ENCODE measurements at regions not wholly inside any gene's neighbourhood (a gene's known extent, or its start where the extent isn't known, plus 50 kb on each side); places are given as distances from the start of the nearest gene placed in this dataset.
A peak's percentile ranks its signal among the peaks of the same experiment; 100 is the strongest.

GRCh38 chr6:168217216-168217879 is 102.2 kb downstream of the DACT2 start:
- TF ChIP-seq CTCF (IDR thresholded peaks at IDR 0.05), result no peak
- ATAC-seq (ENCODE audit: low FRiP score), result no peak
- DNase-seq (ENCODE audit: low spot score), result peak; percentile 16

- DNase-seq (ENCODE audit: low spot score), result peak; percentile 9
- no peak for ATAC-seq (ENCODE audit: low FRiP score)
- TF ChIP-seq CTCF (IDR thresholded peaks at IDR 0.05), result no peak
Observed at GRCh38 chr6:168216751-168217191, 102.8 kb downstream of the DACT2 start.

- no peak for TF ChIP-seq CTCF (IDR thresholded peaks at IDR 0.05)
- no peak for DNase-seq (ENCODE audit: low spot score)
- no peak for ATAC-seq (ENCODE audit: low FRiP score)
Observed at GRCh38 chr6:168216117-168216516, 103.5 kb downstream of the DACT2 start.

- no peak for TF ChIP-seq CTCF (IDR thresholded peaks at IDR 0.05)
- ATAC-seq (ENCODE audit: low FRiP score), result no peak
- no peak for DNase-seq (ENCODE audit: low spot score)
Observed at GRCh38 chr6:168215121-168215808, 104.3 kb downstream of the DACT2 start.

- ATAC-seq (ENCODE audit: low FRiP score) (no peak), DNase-seq (ENCODE audit: low spot score) (no peak)
- TF ChIP-seq CTCF (IDR thresholded peaks at IDR 0.05), result no peak
Observed at GRCh38 chr6:168214586-168215104, 104.9 kb downstream of the DACT2 start.

GRCh38 chr6:168213121-168213524 is 106.5 kb downstream of the DACT2 start:
- DNase-seq (ENCODE audit: low spot score) (no peak), ATAC-seq (ENCODE audit: low FRiP score) (no peak)
- TF ChIP-seq CTCF (IDR thresholded peaks at IDR 0.05), result no peak

GRCh38 chr6:168212362-168212761 is 107.2 kb downstream of the DACT2 start:
- TF ChIP-seq CTCF (IDR thresholded peaks at IDR 0.05), result no peak
- DNase-seq (ENCODE audit: low spot score) (no peak), ATAC-seq (ENCODE audit: low FRiP score) (no peak)

Measured in omental fat pad (tissue), 3 donors.